ENCODE measurements at regions not wholly inside any gene's neighbourhood (a gene's known extent, or its start where the extent isn't known, plus 50 kb on each side); places are given as distances from the start of the nearest gene placed in this dataset.
"Not testable (repeated sequence)": the region's sequence is repeated elsewhere in the genome, so short reads cannot be mapped to it uniquely, and the experiment has no call there.

DNA sequence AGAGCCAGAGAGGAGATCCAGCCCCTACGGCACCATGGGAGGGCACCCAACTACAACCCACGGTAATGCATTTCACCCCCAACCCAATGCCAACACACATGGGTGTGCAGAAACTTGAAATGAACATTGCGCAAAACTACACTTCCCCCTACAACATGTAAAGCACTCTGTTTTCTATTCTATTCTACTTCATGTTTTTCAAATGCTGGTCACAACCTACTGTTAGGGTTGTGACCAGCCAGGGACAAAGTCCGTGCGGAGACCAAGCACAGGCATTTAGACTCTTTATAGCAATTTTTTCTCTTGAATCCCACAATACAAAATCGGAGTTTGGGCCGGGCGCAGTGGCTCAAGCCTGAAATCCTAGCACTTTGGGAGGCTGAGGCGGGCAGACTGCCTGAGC is 90.6 kb downstream of the MRPL14 start:
- DNase-seq: no peak

DNA sequence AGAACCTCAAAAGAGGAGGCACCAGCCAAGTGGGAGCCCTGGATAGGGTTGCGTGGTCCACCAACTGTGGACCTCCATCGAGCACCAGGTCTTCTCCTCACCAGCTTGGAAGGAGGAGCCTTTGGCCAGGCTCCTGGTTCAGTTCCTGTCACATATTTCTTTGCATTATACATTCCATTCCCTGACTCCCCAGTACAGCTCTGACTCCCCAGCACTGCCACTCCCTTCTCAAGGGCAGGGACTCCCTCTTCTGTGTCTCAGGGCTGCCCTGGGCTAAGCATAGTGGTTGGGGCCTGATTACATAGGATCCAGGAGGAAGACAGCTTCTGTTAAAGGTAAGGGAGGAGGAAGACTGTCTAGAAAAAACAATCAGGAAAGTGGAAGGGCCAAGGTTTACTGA is 91.1 kb downstream of the MRPL14 start:
- DNase-seq: no peak

DNA sequence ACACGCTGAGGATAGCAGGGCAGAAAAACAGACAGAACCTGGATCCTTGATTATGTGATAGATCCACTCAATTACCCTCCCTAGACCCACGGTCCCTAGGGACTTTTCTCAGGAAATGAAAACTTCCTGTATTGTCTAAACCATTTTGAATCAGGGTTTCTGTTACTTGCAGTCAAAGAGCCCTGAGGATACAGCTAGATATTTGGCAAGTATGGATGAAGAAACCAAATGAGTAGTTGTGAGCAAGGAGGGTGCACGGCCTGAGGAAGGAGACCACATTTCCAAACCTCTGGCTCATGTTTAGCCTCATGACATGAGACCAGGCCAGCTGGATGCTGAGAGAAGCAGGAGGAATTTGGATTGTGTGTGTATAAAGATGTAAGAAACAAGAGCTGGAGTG is 91.6 kb downstream of the MRPL14 start:
- DNase-seq: no peak

DNA sequence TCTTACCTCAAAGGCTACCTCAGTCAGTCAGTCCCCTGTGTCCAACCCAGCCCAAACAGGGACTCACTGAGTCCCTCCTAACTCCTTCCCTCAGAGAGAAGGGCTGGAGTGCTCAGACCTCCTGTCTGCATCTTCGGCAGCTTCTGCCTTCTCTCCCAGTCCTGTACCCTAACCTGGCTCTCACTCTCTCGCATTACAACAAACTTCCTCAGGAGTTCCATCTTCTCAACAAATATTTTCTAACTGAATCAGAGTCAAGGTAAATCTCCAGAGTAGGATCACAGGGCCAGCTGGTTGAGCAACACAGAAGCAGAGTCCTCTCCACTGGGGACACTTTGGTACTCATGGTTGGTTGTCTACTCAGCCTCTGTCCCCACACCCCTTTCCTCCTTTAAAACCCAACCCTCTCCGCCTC is 92.3 kb downstream of the MRPL14 start:
- no peak for DNase-seq

DNA sequence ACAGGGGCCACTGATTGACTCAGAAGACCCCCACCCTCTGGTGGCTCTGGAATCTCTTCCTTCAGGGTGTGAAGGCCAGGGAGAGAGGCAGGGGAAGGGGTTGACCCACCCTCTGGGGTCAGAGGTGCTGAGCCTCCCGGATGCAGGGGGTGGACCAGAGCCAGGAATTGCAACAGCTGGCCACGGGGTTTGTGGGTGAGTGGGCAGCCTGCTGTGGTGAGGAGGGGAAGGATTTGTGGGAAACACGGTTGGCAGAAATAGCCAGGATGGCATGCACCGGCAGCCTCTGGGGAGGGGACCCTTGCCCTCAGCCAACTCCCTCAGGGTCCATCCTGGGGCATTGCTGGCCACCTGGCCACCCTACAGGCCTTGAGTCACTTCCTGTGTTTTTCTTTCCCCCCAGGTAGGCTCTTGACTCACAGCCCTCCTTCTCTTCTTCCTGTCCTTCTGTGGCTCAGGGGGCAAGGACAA is 92.8 kb downstream of the MRPL14 start:
- no peak for DNase-seq

DNA sequence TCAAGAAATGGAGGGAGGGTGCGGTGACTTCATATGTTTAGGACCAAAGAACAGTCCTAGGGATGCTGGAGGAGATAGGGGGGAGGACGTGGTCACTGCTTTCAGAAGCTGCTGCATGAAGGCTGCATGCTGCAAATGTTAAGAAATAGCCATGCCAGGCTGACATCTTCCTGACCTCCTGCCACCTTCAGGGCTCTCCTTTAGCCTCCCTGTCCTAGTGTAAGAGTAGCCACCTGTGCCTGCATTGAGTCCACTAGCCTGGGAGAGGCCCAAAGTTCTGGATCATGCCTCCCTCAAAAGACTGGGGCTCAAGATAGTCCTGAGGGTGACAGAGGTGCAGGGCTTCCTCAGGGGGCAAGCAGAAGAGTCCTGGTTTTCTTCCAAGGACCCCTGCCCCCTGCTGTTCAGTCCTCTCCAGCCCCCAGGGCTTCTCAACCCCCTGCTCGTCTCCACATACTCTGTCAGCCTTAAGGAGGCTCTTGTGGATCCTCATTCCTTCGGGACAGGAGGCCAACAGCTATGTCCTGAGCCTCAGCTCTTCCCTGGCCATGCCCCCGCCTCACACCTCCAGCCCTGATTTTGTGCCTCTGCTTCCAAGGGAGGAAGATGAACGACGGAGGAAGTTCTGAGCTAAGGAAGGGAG is 96.3 kb downstream of the MRPL14 start:
- no peak for DNase-seq

DNA sequence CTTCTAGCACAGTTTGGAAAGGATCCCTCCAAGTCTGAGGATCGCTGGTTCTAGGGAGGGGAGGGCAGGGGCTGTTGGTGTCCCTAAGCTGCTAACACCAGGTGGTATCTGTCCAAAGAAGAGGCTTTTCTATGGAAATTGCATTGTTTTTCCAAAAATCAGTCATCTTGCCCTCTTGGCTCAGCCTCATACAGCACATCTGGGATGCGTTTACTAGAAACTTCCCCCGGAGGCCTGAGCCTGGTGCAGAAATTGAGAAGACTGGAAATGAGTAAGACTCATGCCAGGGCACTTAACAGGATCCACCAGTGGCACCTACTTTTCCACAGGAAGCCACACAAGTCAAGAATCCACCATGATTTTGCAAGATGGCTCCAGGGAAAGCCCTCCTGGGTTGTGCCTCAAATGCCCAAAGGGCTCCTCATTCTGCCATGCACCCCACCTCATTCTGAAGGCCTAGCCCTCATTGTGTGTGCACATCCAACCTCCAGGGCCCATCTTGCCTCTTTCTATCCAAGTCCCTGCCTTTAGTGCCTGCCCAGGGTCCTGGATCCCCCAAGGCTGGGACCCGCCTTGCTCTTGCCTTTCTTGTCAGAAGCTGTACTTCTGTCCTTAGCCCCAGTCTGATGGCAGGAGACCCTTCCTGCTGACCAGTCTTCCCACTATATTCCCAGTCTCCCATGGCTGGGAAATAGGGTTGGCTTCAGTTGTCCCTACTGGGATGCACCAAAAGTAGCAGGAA is 97.6 kb downstream of the MRPL14 start:
- DNase-seq: no peak

DNA sequence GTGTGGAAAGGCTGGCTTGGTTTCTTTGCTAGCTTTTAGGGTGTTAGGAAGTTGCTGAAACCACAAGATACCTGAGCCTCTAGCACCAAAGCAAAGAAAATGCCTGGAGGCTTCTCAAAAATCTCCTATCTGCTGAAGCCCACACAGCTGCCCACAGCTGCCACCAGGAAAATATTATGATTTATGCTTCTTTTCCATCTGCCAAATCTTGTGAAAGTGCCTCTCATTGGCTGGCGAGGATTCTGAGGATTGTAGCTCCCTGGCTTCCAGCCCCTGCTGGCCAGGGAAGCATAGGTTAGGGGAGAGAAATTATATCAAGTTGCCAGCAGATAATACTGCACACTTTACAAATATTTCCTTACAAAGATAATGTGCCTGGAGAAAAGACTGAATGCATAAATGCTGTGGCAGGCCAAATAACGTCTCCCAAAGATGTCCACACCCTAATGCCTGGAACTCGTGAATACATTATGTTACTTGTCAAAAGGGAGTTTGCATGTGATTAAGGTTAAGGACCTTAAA is 98.4 kb downstream of the MRPL14 start:
- no peak for DNase-seq

DNA sequence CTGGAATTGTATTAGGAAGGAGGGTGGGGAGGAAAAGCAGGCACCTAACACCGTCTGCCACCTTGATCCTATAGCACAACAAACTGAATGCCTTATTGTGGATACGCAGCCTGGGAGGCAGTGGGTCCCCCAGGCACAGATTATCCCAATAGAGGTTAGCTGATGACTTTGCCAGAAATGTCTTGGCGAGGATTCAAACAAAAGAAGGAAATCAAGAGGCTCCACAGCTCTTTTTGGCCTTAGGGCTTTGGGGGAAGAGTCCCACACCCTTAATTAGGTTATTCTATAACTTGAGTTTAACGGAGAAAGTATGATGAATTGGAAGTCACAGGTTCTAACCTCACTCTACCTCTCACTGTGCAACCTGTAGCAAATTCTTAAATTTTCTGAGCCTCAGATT is 102.0 kb downstream of the MRPL14 start:
- no peak for DNase-seq

DNA sequence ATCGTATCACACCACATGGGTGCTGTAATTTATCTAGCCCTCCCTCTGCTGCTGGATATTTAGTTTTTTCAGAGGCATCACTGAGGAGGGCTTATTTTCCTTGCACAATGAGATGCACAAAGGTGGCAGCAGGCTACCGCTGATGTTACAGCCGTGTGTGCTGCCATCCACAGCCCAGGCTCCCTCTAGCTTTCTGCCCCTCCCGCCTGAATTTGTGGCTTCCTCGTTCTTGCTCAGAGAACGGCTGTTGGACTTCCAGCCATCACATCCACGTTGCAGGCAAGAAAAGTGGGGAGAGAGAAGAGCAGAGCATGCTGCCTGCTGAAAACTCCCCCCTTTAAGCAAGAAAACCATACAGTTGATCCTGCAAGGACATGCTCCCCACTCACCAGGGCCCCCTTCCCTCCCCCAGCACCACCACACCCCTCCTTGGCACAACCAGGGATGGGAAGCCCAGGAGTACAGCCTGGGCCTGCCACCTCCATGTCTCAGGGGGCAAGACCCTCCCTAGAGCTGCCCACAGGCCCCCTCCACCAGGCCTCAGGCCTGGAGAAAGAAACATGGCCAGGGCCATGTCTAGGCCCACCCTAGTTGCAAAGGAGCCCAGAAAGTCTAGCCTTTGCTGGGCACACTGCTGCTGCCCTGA is 102.6 kb downstream of the MRPL14 start:
- DNase-seq: no peak

DNA sequence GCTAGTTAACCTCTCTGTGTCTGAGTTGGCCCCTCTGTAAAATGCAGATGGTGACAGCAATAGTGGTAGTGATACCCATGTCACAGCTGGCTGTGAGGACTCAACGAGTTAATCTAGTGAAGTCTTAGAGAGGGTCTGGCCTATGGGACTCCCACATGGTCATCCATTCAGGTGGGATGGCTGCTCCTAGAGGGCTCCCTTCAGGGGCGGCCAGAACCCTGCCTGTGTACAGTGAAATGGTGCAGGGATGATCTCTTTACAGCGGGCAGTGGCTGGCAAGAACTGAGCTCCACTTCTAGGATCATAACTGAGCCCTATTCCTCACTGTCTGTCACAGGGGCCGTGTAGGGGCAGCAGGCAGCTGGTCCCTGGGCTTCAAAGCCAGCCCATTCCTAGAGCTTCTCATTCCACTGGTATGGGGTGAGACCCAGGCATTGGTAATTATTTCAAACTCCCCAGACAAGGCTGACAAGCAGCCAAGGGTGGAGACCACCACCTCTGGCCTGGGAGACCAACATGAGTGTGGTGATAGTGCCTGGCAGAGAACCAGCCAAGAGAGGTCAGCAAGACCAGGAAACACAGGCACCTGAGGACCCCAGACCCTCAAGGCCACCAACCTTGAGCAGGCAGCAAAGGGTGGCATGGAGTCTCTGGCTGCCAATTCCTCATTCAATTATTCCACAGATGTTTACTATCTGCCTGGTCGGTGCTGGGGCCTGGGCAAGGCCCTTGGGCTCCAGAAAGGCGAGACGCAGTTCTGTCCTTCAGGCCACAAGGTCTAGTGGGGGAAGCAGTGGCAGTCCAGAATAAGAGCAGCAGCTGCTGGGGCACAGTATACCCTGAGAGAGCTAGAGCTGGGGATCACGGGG is 103.4 kb downstream of the MRPL14 start:
- no peak for DNase-seq

DNA sequence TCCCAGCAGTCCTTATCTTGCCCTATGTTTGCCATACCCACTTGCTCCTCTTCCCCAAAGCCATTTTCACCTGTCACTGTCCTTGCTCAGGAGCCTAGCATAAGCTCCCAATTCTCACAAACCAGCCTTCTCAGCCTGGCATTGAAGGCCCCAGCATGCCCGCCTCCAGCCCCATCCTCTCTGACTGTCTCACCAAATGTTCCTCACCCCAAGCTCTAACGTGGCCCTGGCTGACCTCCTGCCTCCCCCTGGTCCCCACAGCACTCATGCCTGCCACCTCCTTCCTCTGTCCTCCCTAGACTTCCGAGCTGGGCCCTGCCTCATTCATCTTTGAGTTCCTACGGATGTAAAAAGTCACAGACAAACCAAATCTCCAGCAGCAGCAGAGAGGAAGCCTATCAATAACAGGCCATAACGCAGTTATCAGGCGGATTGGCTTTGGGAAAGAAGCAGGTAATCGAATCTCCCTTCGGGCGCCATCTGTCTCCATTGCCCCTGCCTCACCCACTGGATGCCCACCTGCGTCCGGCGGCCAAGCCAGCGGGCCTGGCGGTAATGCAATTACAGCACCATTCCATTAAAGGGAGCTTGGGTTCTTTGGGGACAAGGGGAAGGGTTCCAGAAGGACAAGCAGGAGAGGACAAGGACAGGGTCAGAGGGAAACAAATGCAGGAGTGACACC is 104.4 kb downstream of the MRPL14 start:
- DNase-seq: no peak

DNA sequence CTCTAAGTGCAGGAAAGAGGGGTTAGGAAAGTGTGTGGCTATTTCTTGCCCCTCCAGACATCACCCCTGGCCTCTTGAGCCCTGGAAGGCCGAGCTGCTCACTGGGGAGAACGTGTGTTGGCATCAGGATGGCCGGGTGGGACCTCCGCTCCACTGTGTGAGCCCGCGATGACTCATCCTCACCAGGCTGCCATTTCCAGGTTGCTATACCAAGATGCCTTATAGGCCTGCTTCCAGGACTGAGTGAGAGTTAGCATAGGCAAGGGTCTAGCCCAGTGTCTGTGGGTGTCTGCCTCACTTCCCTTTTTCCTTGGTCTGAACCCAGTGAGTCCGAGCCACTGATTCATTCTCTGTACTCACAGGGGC is 105.0 kb downstream of the MRPL14 start:
- DNase-seq: no peak

DNA sequence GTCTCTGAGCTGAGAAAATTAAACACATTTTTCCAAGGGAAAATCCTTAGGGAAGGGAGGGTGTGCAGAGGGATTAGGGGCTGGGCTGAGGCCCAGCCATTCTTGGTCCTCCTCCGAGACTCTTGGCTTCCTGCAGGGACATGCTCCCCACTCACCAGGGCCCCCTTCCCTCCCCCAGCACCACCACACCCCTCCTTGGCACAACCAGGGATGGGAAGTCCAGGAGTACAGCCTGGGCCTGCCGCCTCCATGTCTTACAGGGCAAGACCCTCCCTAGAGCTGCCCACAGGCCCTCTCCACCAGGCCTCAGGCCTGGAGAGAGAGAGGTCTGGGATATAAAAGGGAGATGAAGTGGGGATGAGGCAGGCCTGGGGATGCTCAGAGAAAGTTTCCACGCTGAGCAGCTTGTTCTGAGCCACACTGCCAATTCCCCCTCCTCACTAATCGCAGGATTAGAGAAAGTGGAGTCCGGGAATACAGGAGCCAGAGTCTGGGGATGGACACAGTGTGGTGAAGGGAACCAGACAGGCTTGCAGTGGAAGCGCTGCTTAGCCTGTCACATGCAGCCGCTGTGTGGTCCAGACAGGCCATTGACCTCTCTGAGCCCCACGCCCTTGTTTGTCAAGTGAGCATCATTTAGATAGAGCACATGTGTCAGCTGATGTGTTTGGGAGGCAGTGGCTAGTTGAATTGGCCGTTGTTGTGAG is 105.5 kb downstream of the MRPL14 start:
- DNase-seq: no peak

DNA sequence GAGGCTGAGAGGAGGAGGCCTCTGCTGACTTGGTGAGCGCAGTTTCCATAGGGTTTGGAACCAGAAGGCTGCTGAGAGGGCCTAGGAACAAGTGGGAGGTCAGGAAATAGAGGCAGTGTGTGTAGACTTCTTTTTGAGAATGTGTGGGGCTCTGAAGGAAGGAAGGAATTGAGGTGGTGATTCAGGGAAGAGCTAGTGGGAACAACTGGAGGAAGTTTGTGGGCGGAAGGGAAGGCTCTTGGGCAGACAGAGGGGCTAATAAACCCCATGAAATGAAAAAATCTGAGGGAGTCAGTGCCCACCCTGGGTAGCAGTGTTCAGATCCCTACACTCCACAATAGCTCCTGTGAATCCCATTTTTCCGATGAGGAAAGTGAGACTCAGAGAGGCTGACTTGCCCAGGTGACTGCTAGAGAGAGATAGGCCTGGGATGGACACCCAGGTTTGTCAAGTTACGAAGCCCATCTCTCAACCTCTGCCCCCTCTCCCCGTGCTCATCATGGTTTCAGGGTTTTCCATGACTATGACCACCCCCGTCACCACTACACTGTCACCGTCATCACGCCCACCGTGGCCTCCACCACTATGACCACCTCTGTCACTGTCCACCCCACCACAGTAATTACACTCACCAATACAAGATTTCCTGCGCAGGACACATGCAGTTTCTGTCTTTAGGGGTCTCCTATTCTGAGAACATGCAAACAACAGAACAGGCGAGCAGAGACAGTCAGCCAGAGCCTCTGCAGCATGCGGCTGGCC is 106.4 kb downstream of the MRPL14 start:
- DNase-seq: no peak

DNA sequence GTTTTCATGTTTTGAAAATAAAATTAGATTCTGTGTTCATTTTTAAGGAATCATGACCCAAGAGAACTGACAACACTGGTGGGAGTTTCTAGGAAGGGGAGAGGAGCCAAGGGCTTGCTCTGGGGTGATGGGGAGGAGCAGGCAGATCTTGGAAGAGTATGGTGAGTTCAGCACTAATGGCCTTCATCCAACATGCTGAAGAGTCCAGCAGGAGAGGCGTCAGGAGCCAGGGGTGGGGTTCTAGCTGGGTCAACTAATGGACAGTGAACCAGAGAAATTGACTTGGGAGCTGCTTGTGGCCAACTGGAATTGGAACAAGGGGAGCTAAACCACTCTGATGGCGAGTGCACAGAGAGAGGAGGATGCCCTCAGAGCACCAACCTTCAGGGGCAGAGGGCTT is 107.1 kb downstream of the MRPL14 start:
- DNase-seq: no peak

DNA sequence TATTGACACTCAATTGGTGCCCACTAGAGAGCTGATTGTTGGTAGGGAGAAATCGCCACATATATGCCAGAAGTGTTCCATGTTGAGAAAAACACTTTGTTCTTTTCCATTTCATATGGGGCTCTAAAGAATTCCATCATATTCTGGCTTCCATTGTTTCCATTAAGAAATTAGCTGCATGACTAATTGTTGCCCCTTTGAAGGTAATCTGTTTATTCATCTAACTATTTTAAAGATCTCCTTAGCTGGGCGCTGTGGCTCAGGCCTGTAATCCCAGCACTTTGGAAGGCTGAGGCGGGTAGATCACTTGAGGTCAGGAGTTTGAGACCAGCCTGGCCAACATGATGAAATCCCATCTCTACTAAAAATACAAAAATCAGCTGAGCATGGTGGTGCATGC is 109.9 kb downstream of the MRPL14 start:
- not testable (repeated sequence) for DNase-seq

DNA sequence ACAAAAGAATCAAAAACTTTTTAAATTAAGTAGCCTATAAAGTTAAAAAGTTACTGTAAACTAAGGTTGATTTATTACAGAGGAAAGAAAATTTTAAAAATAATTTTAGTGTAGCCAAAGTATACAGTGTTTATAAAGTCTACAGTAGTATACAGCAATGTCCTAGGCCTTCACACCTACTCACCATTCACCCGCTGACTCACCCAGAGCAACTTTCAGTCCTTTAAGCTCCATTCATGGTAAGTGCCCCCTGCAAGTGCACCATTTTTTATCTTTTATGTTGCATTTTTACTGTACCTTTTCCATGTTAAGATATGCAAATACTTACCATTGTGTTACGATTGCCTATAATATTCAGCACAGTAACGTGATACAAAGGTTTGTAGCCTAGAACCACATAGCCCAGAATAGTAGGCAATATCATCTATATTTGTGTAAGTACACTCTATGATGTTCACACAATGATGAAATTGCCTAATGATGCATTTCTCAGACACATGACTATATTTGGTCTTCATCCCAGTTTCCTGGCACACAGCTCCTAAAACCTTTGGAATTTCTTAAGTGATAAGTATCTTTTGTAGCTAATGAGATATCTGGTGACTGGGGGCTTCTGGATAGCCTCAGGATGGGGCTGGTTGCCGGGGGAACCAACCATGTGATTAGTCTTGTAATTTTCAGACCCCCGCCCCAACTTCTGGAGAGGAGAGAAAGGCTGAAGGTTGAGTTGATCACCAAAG is 111.0 kb downstream of the MRPL14 start:
- no peak for DNase-seq

DNA sequence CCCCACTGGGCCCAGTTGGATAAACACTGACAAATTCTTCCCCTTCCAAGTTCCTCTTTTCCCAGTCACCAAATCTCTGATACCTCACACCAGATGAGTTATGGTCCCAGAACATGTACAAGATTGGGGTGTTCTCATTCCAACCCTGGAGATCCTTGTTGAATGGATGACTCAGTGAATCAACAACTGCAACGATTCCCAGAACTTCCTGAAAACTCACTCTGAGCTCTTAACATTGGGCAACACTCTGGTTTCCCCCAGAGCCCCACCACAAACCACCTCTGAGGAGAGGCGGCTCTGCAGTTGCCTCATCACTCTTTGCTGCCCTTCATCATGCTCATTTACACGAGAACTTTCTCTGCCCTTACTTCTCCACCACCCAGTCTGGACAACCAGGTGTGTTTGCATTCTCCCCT is 115.2 kb downstream of the MRPL14 start:
- DNase-seq: no peak

DNA sequence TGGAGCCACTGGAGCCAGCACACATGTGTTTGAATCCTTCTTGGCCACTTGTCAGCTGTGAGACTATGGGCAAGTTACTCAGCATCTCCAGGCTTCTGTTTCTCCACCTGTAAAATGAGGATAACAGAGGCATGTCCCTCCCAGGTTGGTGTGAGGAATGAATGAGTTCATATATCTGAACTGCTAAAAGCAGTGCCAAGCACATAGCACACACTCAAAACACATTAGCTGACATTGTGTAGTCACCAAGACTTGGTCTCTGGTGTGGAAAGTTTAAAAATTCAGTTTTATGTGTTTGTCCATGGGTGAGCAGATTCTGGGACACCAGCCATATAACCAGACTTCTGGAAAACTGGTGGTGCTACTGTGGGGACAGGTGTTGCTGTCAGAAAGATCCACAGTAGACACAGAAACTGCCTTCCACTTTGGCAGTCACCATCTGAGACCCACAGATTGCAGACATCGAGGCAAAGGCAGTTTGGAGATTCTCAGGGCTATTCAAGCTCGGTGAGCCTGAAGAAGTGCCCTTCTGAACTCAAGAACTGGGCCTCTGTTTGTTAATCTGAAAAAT is 115.8 kb downstream of the MRPL14 start:
- no peak for DNase-seq

Measured in NCI-H1105 (cell line).